SK-N-SH treated with all-trans-retinoic acid at 6 μM for 48 hours (cell line): ENCODE measurements at regions not wholly inside any gene's neighbourhood (a gene's known extent, or its start where the extent isn't known, plus 50 kb on each side); places are given as distances from the start of the nearest gene placed in this dataset.

Source experiments
- RARB ChIP-seq: fragments of 250-450 bp; sonication (Bioruptor Pico); IDR thresholded peaks from 2 replicates; pipeline ENCODE4 v1.8.0; 2021; ENCODE audit warnings: mild to moderate bottlenecking, moderate library complexity
- TOX ChIP-seq: fragments of 250-450 bp; sonication (Bioruptor Pico); IDR thresholded peaks from 2 replicates; pipeline ENCODE4 v1.8.0; 2021; ENCODE audit warnings: mild to moderate bottlenecking, moderate library complexity, borderline replicate concordance
- ZFP30 ChIP-seq: fragments of 450-650 bp; formaldehyde crosslinking; IDR thresholded peaks from 2 replicates; pipeline ENCODE4 v1.5.0; 2022; ENCODE audit warnings: mild to moderate bottlenecking, moderate library complexity

DNA sequence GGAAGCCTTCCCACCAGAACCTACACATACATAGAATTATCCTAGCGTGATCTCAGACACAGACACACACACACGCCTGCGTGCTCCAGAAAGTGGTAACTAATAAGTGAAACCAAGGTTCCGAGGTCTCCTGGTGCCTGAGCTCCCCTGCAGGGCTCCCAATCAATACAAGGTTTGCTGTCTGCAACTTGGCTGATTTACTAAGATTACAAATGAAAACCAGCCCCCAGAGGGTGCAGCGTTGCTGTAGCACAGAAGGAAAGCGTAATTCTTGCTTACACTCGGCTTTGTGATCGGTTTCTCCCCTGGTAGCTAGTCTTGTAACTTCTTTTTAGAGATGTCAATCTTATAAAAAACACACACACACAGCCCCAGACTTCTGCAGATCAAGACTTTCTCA, 334.1 kb upstream of the XYLT1 start:
- TF ChIP-seq RARB (CRISPR knock-in tag) = no peak
- no peak for TF ChIP-seq ZFP30 (CRISPR knock-in tag)
- TF ChIP-seq TOX (CRISPR knock-in tag) = no peak
